NB4 (cell line): ENCODE measurements at regions not wholly inside any gene's neighbourhood (a gene's known extent, or its start where the extent isn't known, plus 50 kb on each side); places are given as distances from the start of the nearest gene placed in this dataset.

Source experiments
- MAX ChIP-seq: IDR thresholded peaks from 2 replicates; pipeline ENCODE4 v1.6.1; 2011; ENCODE audit warnings: low read depth, low read length
- MYC ChIP-seq: IDR thresholded peaks from 2 replicates; pipeline ENCODE4 v1.6.1; 2011; ENCODE audit warnings: low read depth, low read length
- POLR2A ChIP-seq: IDR thresholded peaks from 2 replicates; pipeline ENCODE4 v1.6.1; 2011; ENCODE audit warnings: mild to moderate bottlenecking; ENCODE audit not compliant: insufficient read length; ENCODE audit errors: extremely low read depth
- TF ChIP-seq, protein P1 (sequence below): IDR thresholded peaks from one replicate; pipeline ENCODE4 v1.5.1; 2012; ENCODE audit warnings: low read depth, low read length

DNA sequence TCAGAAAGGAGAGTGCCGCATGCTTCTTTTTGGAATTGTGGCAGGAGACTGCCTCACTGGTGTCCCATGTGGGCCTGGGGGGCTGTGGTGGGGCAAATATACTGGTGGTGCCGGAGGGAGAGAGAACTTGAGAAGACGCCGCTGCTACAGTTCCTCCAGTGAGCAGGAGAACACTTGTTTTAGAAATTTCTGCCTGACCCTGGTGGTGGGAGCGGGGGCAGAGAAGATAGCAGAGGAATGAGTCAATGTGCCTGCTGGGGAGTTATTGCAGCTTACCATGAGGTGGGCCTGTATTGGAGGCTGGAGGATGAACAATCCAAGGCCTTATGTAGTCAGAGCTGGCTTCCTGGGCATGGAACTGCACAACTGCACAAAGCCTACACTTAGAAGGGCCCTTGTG, 211.8 kb downstream of the SNAPC1 start:
- TF ChIP-seq, protein P1, sequence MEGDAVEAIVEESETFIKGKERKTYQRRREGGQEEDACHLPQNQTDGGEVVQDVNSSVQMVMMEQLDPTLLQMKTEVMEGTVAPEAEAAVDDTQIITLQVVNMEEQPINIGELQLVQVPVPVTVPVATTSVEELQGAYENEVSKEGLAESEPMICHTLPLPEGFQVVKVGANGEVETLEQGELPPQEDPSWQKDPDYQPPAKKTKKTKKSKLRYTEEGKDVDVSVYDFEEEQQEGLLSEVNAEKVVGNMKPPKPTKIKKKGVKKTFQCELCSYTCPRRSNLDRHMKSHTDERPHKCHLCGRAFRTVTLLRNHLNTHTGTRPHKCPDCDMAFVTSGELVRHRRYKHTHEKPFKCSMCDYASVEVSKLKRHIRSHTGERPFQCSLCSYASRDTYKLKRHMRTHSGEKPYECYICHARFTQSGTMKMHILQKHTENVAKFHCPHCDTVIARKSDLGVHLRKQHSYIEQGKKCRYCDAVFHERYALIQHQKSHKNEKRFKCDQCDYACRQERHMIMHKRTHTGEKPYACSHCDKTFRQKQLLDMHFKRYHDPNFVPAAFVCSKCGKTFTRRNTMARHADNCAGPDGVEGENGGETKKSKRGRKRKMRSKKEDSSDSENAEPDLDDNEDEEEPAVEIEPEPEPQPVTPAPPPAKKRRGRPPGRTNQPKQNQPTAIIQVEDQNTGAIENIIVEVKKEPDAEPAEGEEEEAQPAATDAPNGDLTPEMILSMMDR, result no peak
- TF ChIP-seq POLR2A (no peak), MAX (no peak), MYC (no peak)
